Kidney epithelial cell (primary cell): ENCODE measurements at regions not wholly inside any gene's neighbourhood (a gene's known extent, or its start where the extent isn't known, plus 50 kb on each side); places are given as distances from the start of the nearest gene placed in this dataset.

Source experiments
- DNase-seq: peaks from one replicate; pipeline ENCODE4 v3.0.0-alpha.2; 2010; ENCODE audit warnings: low read depth
- H3K27me3 ChIP-seq: 2 replicates; pipeline ENCODE4 v1.6.0; 2011; ENCODE audit warnings: low read length; ENCODE audit not compliant: control insufficient read depth, insufficient read depth
- H3K36me3 ChIP-seq: 2 replicates; pipeline ENCODE4 v1.5.1; 2011; ENCODE audit warnings: low read length; ENCODE audit not compliant: control insufficient read depth, insufficient read depth
- H3K4me3 ChIP-seq: 2 replicates; pipeline ENCODE4 v1.5.1; 2011; ENCODE audit warnings: low read depth, mild to moderate bottlenecking, control low read depth, low read length
- TF ChIP-seq, protein P1 (sequence below): IDR thresholded peaks from 2 replicates; pipeline ENCODE4 v1.5.1; 2011; ENCODE audit warnings: mild to moderate bottlenecking, moderate library complexity, low read length, control low read depth, inconsistent platforms; ENCODE audit not compliant: insufficient read depth, poor library complexity, severe bottlenecking

DNA sequence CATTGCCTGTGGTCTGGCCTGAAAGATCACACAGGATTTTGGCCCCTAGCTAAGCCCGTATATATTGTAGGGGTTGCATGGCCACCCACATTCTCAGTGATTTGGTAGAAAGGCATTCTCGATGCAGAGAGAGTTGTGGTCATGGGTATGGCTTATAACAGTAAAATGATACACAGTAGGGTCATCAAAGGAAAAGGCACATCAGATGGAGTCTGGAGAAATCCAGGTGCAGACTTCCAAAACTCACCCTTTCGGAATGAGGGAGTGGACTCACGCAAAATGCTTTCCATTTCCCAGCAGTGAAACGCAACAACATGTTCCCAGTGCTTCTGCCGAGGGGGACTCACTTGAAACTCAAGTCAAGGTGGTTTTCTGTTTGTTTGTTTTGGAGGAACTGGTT is 802.5 kb upstream of the SLITRK1 start:
- no peaks in the 10 kb centered on the region for H3K27me3 ChIP-seq
- no peak overlapping the region for H3K4me3 ChIP-seq
- TF ChIP-seq, protein P1, sequence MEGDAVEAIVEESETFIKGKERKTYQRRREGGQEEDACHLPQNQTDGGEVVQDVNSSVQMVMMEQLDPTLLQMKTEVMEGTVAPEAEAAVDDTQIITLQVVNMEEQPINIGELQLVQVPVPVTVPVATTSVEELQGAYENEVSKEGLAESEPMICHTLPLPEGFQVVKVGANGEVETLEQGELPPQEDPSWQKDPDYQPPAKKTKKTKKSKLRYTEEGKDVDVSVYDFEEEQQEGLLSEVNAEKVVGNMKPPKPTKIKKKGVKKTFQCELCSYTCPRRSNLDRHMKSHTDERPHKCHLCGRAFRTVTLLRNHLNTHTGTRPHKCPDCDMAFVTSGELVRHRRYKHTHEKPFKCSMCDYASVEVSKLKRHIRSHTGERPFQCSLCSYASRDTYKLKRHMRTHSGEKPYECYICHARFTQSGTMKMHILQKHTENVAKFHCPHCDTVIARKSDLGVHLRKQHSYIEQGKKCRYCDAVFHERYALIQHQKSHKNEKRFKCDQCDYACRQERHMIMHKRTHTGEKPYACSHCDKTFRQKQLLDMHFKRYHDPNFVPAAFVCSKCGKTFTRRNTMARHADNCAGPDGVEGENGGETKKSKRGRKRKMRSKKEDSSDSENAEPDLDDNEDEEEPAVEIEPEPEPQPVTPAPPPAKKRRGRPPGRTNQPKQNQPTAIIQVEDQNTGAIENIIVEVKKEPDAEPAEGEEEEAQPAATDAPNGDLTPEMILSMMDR: no peak
- no peaks in the 10 kb centered on the region for H3K36me3 ChIP-seq
- no peak for DNase-seq

DNA sequence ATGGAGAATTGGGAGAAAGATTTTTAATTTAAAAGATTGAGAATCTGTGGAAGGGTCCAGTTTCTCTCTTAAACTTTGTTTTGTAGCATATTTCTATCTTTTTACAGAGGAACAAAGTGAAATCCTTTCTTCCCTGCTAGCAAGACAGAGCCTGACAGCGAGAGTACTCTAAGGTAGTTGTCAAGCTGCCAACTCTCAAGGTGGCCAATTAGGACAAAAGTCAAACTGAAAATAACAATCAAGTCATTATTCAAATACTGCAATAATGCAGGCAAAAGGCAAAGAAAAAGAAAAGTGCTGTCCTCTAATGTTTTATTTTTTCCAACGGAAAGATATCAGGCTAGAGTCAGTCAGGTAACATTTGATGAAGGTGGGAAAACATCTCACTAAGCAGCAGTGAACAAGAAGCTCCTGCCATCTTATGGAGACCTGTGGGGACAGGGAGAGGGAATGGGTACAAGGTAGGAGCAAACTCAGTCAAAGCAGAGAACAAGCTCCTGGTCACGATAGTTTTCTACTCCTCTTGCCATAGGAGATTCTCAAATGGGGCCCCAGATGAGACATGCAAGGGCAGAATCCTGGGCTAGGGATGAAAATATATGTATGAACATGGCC is 801.9 kb upstream of the SLITRK1 start:
- no peak overlapping the region for H3K4me3 ChIP-seq
- TF ChIP-seq, protein P1: no peak
- DNase-seq: no peak
- H3K27me3 ChIP-seq: no peaks in the 10 kb centered on the region
- H3K36me3 ChIP-seq: no peaks in the 10 kb centered on the region

DNA sequence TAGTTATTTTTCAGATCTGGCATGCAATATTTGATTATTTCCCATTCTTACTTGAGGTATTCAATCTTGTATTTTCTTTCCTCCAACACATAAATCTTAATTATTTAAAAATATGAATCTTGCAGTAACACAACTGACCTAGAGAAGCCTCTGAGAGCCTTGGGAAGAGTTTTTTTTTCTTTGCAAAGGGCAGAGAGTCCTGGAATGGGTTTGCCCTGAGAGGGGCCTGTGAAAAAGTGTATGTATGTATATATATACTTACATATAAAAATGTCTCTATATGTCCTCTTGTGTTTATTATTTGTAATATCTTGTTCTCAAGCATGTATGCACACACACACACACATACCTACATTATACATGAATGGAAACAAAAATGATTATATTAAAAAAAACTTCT is 801.2 kb upstream of the SLITRK1 start:
- no peak for DNase-seq
- Histone ChIP-seq H3K36me3 (no peaks in the 10 kb centered on the region), H3K27me3 (no peaks in the 10 kb centered on the region), H3K4me3 (no peak overlapping the region)
- TF ChIP-seq, protein P1: no peak

DNA sequence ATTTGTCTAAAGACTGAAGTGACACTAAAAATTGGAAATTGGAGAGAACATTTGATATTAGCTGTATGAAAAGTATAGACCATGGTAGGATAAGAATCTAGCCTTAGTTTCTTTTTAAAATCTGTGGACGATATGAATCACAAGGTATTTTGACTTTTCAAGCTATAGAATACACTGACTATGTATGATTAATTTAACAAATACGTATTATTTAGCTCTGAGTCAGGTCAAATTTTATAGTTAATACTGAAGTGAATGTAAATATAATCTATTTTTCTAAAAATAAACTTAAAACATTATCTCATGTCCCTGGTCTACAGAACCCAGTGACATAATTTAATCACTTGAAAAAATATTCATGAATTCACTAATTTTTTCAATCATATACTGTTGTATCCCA is 795.6 kb upstream of the SLITRK1 start:
- H3K4me3 ChIP-seq: no peak overlapping the region
- H3K27me3 ChIP-seq: no peaks in the 10 kb centered on the region
- DNase-seq: no peak
- no peaks in the 10 kb centered on the region for H3K36me3 ChIP-seq
- TF ChIP-seq, protein P1: no peak

DNA sequence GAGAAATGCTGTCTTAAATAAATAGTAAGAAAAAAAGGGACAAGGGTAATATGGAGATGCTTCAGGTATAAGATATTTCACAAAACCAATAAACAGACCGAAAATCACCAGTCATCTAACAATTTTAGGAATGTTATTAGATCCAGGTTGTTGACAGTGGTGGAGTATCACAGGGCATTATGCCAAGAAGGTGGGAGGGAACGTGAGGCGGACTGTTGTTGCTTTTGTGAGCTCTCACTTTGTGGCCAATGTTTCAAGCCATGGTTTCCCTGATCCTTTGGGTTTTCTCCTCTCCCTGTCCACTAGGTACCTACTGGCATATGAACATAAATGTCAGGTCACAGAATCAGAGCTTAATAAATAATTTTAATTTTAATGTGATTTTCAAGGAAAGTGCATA is 790.3 kb upstream of the SLITRK1 start:
- H3K4me3 ChIP-seq: no peak overlapping the region
- no peaks in the 10 kb centered on the region for H3K27me3 ChIP-seq
- no peak for DNase-seq
- TF ChIP-seq, protein P1: no peak
- H3K36me3 ChIP-seq: no peaks in the 10 kb centered on the region

DNA sequence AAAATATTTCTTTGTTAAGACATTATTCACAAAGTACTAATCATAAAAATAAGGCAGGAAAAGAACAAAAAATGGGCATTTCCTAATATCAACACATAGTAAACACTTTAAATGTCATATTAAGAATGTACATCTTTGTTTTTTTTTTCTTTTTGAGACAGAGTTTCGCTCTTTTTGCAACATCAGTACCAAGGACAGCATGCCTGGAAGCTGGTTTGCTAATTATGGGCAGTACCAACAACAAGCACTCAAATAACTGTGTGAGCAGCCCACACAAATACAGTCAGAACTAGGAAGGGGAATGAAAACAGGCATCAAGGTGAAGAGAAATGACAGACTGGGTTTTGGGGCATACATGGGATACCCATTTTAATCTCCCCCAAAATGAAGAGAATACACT is 788.0 kb upstream of the SLITRK1 start:
- no peak for DNase-seq
- H3K27me3 ChIP-seq: no peaks in the 10 kb centered on the region
- TF ChIP-seq, protein P1: no peak
- H3K36me3 ChIP-seq: no peaks in the 10 kb centered on the region
- no peak overlapping the region for H3K4me3 ChIP-seq
